IMR-90 (cell line): ENCODE measurements at regions not wholly inside any gene's neighbourhood (a gene's known extent, or its start where the extent isn't known, plus 50 kb on each side); places are given as distances from the start of the nearest gene placed in this dataset.

Experiments used
- ATAC-seq: fragments of 200-7000 bp; cut with Tn5 transposase; 2 replicates; pipeline ENCODE4 v1.9.1; 2020; ENCODE audit warnings: low read depth, mild to moderate bottlenecking, moderate library complexity
- BruUV-seq: library from RNA; stranded (reverse); fragments of 400-500 nt; replicated peaks from 2 replicates; lab custom pipeline; 2021; lab: Mats Ljungman, UMichigan
- CTCF ChIA-PET: fragments of 300-600 bp; formaldehyde crosslinking; extraction: SDS; loops from one replicate; lab custom pipeline; 2021; ENCODE audit warnings: antibody characterized with exemption; lab: Yijun Ruan, JAX
- POLR2A ChIA-PET: fragments of 300-600 bp; sonication (Branson Sonifier 250); formaldehyde crosslinking; loops from one replicate; lab custom pipeline; 2022; ENCODE audit warnings: antibody characterized with exemption; ENCODE audit not compliant: unreplicated experiment; lab: Charles Lee
- DNase-seq: peaks from one replicate; pipeline ENCODE4 v3.0.0; 2013
- H2AFZ ChIP-seq: replicated peaks from 2 replicates; pipeline ENCODE3; 2013; ENCODE audit warnings: low read length, mild to moderate bottlenecking; ENCODE audit not compliant: poor library complexity
- H2AK5ac ChIP-seq: 2 replicates; pipeline ENCODE4 v1.6.1; 2013; ENCODE audit warnings: low read depth, low read length, inconsistent platforms
- H2AK9ac ChIP-seq: replicated peaks from 2 replicates; pipeline ENCODE3; 2013; ENCODE audit warnings: mild to moderate bottlenecking, low read depth, low read length, moderate library complexity; ENCODE audit not compliant: poor library complexity
- H2BK120ac ChIP-seq: 2 replicates; pipeline ENCODE4 v1.6.1; 2013; ENCODE audit warnings: low read depth, low read length, inconsistent platforms
- H2BK15ac ChIP-seq: 3 replicates; pipeline ENCODE4 v1.6.1; 2013; ENCODE audit warnings: low read depth, low read length, inconsistent platforms
- H2BK20ac ChIP-seq: 2 replicates; pipeline ENCODE4 v1.6.1; 2013; ENCODE audit warnings: low read depth, mild to moderate bottlenecking, inconsistent platforms, low read length, moderate library complexity
- H2BK5ac ChIP-seq: 2 replicates; pipeline ENCODE4 v1.6.1; 2013; ENCODE audit warnings: mild to moderate bottlenecking, low read depth, low read length, inconsistent platforms; ENCODE audit not compliant: poor library complexity, severe bottlenecking
- H3K14ac ChIP-seq: replicated peaks from 2 replicates; pipeline ENCODE4 v1.6.1; 2013; ENCODE audit warnings: low read depth, low read length, inconsistent platforms
- H3K18ac ChIP-seq: 2 replicates; pipeline ENCODE4 v1.6.1; 2013; ENCODE audit warnings: low read depth, low read length, control low read depth
- H3K23ac ChIP-seq: 2 replicates; pipeline ENCODE4 v1.6.1; 2013; ENCODE audit warnings: low read depth, low read length, inconsistent platforms
- H3K27ac ChIP-seq: 2 replicates; pipeline ENCODE4 v1.5.1; 2013; ENCODE audit warnings: mild to moderate bottlenecking, control low read depth, low read length; ENCODE audit not compliant: insufficient read depth
- H3K27me3 ChIP-seq: 2 replicates; pipeline ENCODE4 v1.6.1; 2013; ENCODE audit warnings: low read length; ENCODE audit not compliant: control insufficient read depth, insufficient read depth
- H3K36me3 ChIP-seq: 2 replicates; pipeline ENCODE4 v1.6.1; 2013; ENCODE audit warnings: low read length, mixed read lengths; ENCODE audit not compliant: control insufficient read depth, insufficient read depth
- H3K4ac ChIP-seq: 2 replicates; pipeline ENCODE4 v1.6.1; 2013; ENCODE audit warnings: low read depth, low read length, inconsistent platforms
- H3K4me1 ChIP-seq: 2 replicates; pipeline ENCODE4 v1.6.1; 2013; ENCODE audit warnings: low read length, mixed read lengths; ENCODE audit not compliant: control insufficient read depth, insufficient read depth
- H3K4me2 ChIP-seq: 2 replicates; pipeline ENCODE4 v1.6.1; 2013; ENCODE audit warnings: low read depth, mild to moderate bottlenecking, control low read depth, low read length, moderate library complexity
- H3K4me3 ChIP-seq: 2 replicates; pipeline ENCODE4 v1.5.1; 2013; ENCODE audit warnings: low read depth, mild to moderate bottlenecking, control low read depth, low read length, moderate library complexity; ENCODE audit not compliant: insufficient read depth
- H3K56ac ChIP-seq: 2 replicates; pipeline ENCODE4 v1.6.1; 2013; ENCODE audit warnings: low read length, inconsistent platforms; ENCODE audit not compliant: insufficient read depth; ENCODE audit errors: extremely low read depth
- H3K79me1 ChIP-seq, 2 experiments: 2 replicates each; pipeline ENCODE4 v1.6.1; 2013; ENCODE audit warnings: low read length in 2 of 2, inconsistent platforms in 1 of 2, low read depth in 1 of 2
- H3K9ac ChIP-seq: 2 replicates; pipeline ENCODE4 v1.6.1; 2013; ENCODE audit warnings: low read depth, low read length, control low read depth
- H3K9me1 ChIP-seq: 2 replicates; pipeline ENCODE4 v1.6.1; 2013; ENCODE audit warnings: low read length, inconsistent platforms; ENCODE audit not compliant: insufficient read depth
- H3K9me3 ChIP-seq: 2 replicates; pipeline ENCODE4 v1.6.1; 2013; ENCODE audit warnings: low read length; ENCODE audit not compliant: control insufficient read depth, insufficient read depth
- H4K20me1 ChIP-seq: 2 replicates; pipeline ENCODE4 v1.6.1; 2013; ENCODE audit warnings: low read length, inconsistent platforms; ENCODE audit not compliant: insufficient read depth
- H4K5ac ChIP-seq: 2 replicates; pipeline ENCODE4 v1.6.1; 2013; ENCODE audit warnings: mild to moderate bottlenecking, low read depth, low read length, control low read depth
- H4K8ac ChIP-seq, 2 experiments: 2 replicates each; pipeline ENCODE4 v1.6.1; 2013; ENCODE audit warnings: low read depth in 2 of 2, low read length in 2 of 2, control low read depth in 1 of 2, inconsistent platforms in 1 of 2
- H4K91ac ChIP-seq: 2 replicates; pipeline ENCODE4 v1.6.1; 2013; ENCODE audit warnings: low read depth, low read length, inconsistent platforms; ENCODE audit not compliant: insufficient read depth
- BHLHE40 ChIP-seq: fragments of 150-350 bp; IDR thresholded peaks from 2 replicates; pipeline ENCODE4 v1.6.1; 2016; ENCODE audit warnings: mild to moderate bottlenecking, low read depth, low read length
- CEBPB ChIP-seq: IDR thresholded peaks from 2 replicates; pipeline ENCODE4 v1.6.1; 2012; ENCODE audit warnings: low read depth, low read length, improper control_type of control experiment
- CHD1 ChIP-seq: IDR thresholded peaks from 2 replicates; pipeline ENCODE4 v1.6.1; 2012; ENCODE audit warnings: low read depth, low read length, improper control_type of control experiment
- FOS ChIP-seq: fragments of 150-350 bp; IDR thresholded peaks from 2 replicates; pipeline ENCODE4 v1.6.1; 2016; ENCODE audit warnings: low read depth, low read length
- MAFK ChIP-seq: IDR thresholded peaks from 2 replicates; pipeline ENCODE4 v1.6.1; 2012; ENCODE audit warnings: low read depth, low read length, improper control_type of control experiment
- MAZ ChIP-seq: IDR thresholded peaks from 2 replicates; pipeline ENCODE4 v1.6.1; 2012; ENCODE audit warnings: low read depth, mild to moderate bottlenecking, low read length, improper control_type of control experiment, moderate library complexity, borderline replicate concordance
- MXI1 ChIP-seq: IDR thresholded peaks from 2 replicates; pipeline ENCODE4 v1.6.1; 2012; ENCODE audit warnings: low read depth, mild to moderate bottlenecking, low read length, moderate library complexity, borderline replicate concordance
- NFE2L2 ChIP-seq: fragments of 150-350 bp; IDR thresholded peaks from 2 replicates; pipeline ENCODE4 v1.6.1; 2016; ENCODE audit warnings: low read depth, mild to moderate bottlenecking, low read length
- POLR2A ChIP-seq: IDR thresholded peaks from 2 replicates; pipeline ENCODE4 v1.6.1; 2012; ENCODE audit warnings: mild to moderate bottlenecking, low read depth, low read length
- RAD21 ChIP-seq: IDR thresholded peaks from 2 replicates; pipeline ENCODE4 v1.6.1; 2012; ENCODE audit warnings: low read length, improper control_type of control experiment
- RCOR1 ChIP-seq: IDR thresholded peaks from 2 replicates; pipeline ENCODE4 v1.6.1; 2012; ENCODE audit warnings: mild to moderate bottlenecking, low read length, improper control_type of control experiment; ENCODE audit not compliant: insufficient replicate concordance
- RFX5 ChIP-seq: IDR thresholded peaks from 2 replicates; pipeline ENCODE4 v1.8.0; 2012; ENCODE audit warnings: low read depth, mild to moderate bottlenecking, low read length, moderate library complexity
- SMC3 ChIP-seq: fragments of 150-350 bp; IDR thresholded peaks from 2 replicates; pipeline ENCODE4 v1.6.1; 2016; ENCODE audit warnings: low read depth, mild to moderate bottlenecking, antibody characterized with exemption, low read length, moderate library complexity
- WGBS, 2 experiments: methylation state at CpG; one replicate each; pipeline versions ENCODE4 v1.1.5 to v1.1.7; 2013; ENCODE audit warnings: missing lambda C conversion rate in 2 of 2; ENCODE audit not compliant: insufficient read length in 1 of 2; ENCODE audit errors: extremely low coverage in 2 of 2; 5-methylcytosine and 5-hydroxymethylcytosine counted together
- dilution Hi-C: fragments of 300-500 bp; cut with HindIII; formaldehyde crosslinking; loops from one replicate; pipeline ENCODE4 v1.14.3; 2018; ENCODE audit warnings: low sequenced_read_pairs; ENCODE audit not compliant: unreplicated experiment
- in situ Hi-C: fragments of 300-500 bp; cut with MboI; formaldehyde crosslinking; loops from 3 replicates; pipeline ENCODE4 v1.14.3; 2019; ENCODE audit warnings: low sequenced_read_pairs, inconsistent platforms, mixed read lengths
- intact Hi-C: fragments of 100-400 bp; cut with micrococcal nuclease; formaldehyde crosslinking; loops from 2 replicates; pipeline ENCODE4 v1.10.0; 2022
- TF ChIP-seq, protein P1 (sequence below): fragments of 150-350 bp; IDR thresholded peaks from 2 replicates; pipeline ENCODE4 v1.6.1; 2017; ENCODE audit warnings: mild to moderate bottlenecking, antibody characterized with exemption, low read length, low read depth
- TF ChIP-seq, protein P2 (sequence below): fragments of 150-350 bp; IDR thresholded peaks from 2 replicates; pipeline ENCODE4 v1.6.1; 2016; ENCODE audit warnings: low read depth, mild to moderate bottlenecking, low read length, moderate library complexity, borderline replicate concordance
- TF ChIP-seq, protein P3 (sequence below): conservative IDR thresholded peaks from 2 replicates; pipeline ENCODE4 v1.5.1; 2012; ENCODE audit warnings: mild to moderate bottlenecking, low read depth, low read length, improper control_type of control experiment

DNA sequence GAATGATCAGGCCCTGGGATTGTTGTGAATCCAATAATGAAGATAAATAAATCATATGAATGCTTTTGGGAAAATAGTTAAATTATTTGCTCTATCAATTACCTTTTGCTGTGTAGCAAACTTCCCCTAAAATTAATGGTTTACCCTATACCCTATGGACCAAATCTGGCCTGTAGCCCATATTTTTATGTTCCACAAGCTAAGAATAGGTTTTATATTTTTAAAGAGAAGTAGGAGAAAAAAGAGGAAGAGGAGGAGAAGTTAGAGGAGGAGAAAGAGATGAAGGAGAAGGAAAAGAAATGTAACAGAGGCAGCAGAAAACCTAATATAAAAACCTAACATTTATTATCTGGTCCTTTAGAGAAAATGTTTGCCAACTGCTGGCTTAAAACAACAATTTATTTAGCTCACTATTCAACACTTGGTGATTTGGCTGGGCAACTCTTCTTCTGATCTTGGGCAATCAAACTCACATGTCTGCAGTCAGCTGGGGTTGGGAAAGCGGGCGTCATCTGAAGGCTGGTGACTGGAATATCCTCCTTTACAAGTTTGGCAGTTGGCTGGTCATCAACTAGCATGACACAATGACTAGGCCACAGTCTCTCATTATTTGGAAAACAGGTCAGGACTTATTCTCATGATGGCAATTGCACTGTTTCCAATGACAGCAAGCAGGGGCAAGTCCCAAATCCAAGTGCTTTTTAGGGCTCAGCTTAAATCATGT is 522.9 kb downstream of the RASEF start:
- DNase-seq, result no peak
- POLR2A ChIA-PET, result no interaction called here
- no peak overlapping the region for H3K4ac ChIP-seq

More for the DNA sequence above, 522.9 kb downstream of the RASEF start:
- Histone ChIP-seq H4K91ac (no peak overlapping the region), H2BK20ac (no peak overlapping the region), H3K27me3 (no peaks in the 10 kb centered on the region), H3K56ac (no peak overlapping the region), H4K8ac (no peak overlapping the region), H2AK5ac (no peak overlapping the region), H3K4me2 (no peak overlapping the region), H3K23ac (no peak overlapping the region), H3K4me1 (no peaks in the 10 kb centered on the region), H2BK5ac (no peak overlapping the region), H3K9me3 (no peaks in the 10 kb centered on the region), H3K27ac (no peak overlapping the region), H2BK120ac (no peak overlapping the region), H4K20me1 (no peaks in the 10 kb centered on the region), H2BK15ac (no peak overlapping the region), H3K9me1 (no peaks in the 10 kb centered on the region), H2AFZ (no peak overlapping the region), H3K79me1 (no peaks in the 10 kb centered on the region), H3K4me3 (no peak overlapping the region), H3K9ac (no peak overlapping the region), H3K14ac (no peak overlapping the region), H3K18ac (no peak overlapping the region), H4K5ac (no peak overlapping the region), H2AK9ac (no peak overlapping the region), H3K36me3 (no peaks in the 10 kb centered on the region)
- BruUV-seq, result no TSS peak
- CTCF ChIA-PET, result interaction anchor here (1.3 kb wide), 1 partner anchor 8 kb away, joined by 3 read pairs; no protein-coding TSS in a partner anchor
- TF ChIP-seq, protein P1, sequence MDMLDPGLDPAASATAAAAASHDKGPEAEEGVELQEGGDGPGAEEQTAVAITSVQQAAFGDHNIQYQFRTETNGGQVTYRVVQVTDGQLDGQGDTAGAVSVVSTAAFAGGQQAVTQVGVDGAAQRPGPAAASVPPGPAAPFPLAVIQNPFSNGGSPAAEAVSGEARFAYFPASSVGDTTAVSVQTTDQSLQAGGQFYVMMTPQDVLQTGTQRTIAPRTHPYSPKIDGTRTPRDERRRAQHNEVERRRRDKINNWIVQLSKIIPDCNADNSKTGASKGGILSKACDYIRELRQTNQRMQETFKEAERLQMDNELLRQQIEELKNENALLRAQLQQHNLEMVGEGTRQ, result no peak
- TF ChIP-seq CHD1 (no peak), CEBPB (no peak), RAD21 (no peak), RFX5 (no peak), MAFK (no peak), POLR2A (no peak), MXI1 (no peak), RCOR1 (no peak), SMC3 (no peak), NFE2L2 (no peak), MAZ (no peak), BHLHE40 (no peak), FOS (no peak)
- TF ChIP-seq, protein P2, sequence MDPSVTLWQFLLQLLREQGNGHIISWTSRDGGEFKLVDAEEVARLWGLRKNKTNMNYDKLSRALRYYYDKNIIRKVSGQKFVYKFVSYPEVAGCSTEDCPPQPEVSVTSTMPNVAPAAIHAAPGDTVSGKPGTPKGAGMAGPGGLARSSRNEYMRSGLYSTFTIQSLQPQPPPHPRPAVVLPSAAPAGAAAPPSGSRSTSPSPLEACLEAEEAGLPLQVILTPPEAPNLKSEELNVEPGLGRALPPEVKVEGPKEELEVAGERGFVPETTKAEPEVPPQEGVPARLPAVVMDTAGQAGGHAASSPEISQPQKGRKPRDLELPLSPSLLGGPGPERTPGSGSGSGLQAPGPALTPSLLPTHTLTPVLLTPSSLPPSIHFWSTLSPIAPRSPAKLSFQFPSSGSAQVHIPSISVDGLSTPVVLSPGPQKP, result no peak
- TF ChIP-seq, protein P3, sequence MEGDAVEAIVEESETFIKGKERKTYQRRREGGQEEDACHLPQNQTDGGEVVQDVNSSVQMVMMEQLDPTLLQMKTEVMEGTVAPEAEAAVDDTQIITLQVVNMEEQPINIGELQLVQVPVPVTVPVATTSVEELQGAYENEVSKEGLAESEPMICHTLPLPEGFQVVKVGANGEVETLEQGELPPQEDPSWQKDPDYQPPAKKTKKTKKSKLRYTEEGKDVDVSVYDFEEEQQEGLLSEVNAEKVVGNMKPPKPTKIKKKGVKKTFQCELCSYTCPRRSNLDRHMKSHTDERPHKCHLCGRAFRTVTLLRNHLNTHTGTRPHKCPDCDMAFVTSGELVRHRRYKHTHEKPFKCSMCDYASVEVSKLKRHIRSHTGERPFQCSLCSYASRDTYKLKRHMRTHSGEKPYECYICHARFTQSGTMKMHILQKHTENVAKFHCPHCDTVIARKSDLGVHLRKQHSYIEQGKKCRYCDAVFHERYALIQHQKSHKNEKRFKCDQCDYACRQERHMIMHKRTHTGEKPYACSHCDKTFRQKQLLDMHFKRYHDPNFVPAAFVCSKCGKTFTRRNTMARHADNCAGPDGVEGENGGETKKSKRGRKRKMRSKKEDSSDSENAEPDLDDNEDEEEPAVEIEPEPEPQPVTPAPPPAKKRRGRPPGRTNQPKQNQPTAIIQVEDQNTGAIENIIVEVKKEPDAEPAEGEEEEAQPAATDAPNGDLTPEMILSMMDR, result no peak
- dilution Hi-C loops (no loop called here), in situ Hi-C loops (no loop called here), intact Hi-C loops (no loop called here)
- no peak for ATAC-seq
- WGBS, 2 experiments, result 60% methylated on average over 2 of the region's 2 CpGs; no CpG with 5 or more reads in 1 of the 2 experiments
